Ureter (tissue), 1 donor: ENCODE measurements at regions not wholly inside any gene's neighbourhood (a gene's known extent, or its start where the extent isn't known, plus 50 kb on each side); places are given as distances from the start of the nearest gene placed in this dataset.
A peak's percentile ranks its signal among the peaks of the same experiment; 100 is the strongest.

Experiments
- DNase-seq: peaks from one replicate; pipeline ENCODE4 v3.0.0-alpha.2; 2020; ENCODE audit warnings: low spot score
- donor health status: DM: yes; HTN: yes; CAD: no.

- no peak for DNase-seq
Measured at GRCh38 chr3:66165660-66166059, 55.1 kb upstream of the SLC25A26 start.

GRCh38 chr3:66164155-66164554 is 56.6 kb upstream of the SLC25A26 start:
- DNase-seq = no peak

GRCh38 chr3:66163222-66163621 is 57.6 kb upstream of the SLC25A26 start:
- DNase-seq = no peak

GRCh38 chr3:66162766-66163165 is 58.0 kb upstream of the SLC25A26 start:
- no peak for DNase-seq

- DNase-seq = no peak
Measured at GRCh38 chr3:66158933-66159683, 61.7 kb upstream of the SLC25A26 start.

- no peak for DNase-seq
Measured at GRCh38 chr3:66154444-66154861, 66.3 kb upstream of the SLC25A26 start.

GRCh38 chr3:66153481-66154443 is 67.0 kb upstream of the SLC25A26 start:
- no peak for DNase-seq

- DNase-seq = no peak
Measured at GRCh38 chr3:66152336-66152735, 68.5 kb upstream of the SLC25A26 start.

- DNase-seq = no peak
Measured at GRCh38 chr3:66150977-66151376, 69.8 kb upstream of the SLC25A26 start.

GRCh38 chr3:66149269-66149668 is 71.5 kb upstream of the SLC25A26 start:
- no peak for DNase-seq

GRCh38 chr3:66145408-66145733 is 75.4 kb upstream of the SLC25A26 start:
- DNase-seq = no peak

- DNase-seq = no peak
Measured at GRCh38 chr3:66144568-66145407, 76.0 kb upstream of the SLC25A26 start.

- DNase-seq = no peak
Measured at GRCh38 chr3:66142079-66142478, 78.7 kb upstream of the SLC25A26 start.

- DNase-seq = no peak
Measured at GRCh38 chr3:66140743-66141372, 79.9 kb upstream of the SLC25A26 start.

- no peak for DNase-seq
Measured at GRCh38 chr3:66140106-66140505, 80.7 kb upstream of the SLC25A26 start.

- no peak for DNase-seq
Measured at GRCh38 chr3:66139415-66139814, 81.4 kb upstream of the SLC25A26 start.

GRCh38 chr3:66138336-66139313 is 82.2 kb upstream of the SLC25A26 start:
- peak; percentile 50 for DNase-seq

- DNase-seq = no peak
Measured at GRCh38 chr3:66136597-66136996, 84.2 kb upstream of the SLC25A26 start.

GRCh38 chr3:66133853-66134445 is 86.9 kb upstream of the SLC25A26 start:
- DNase-seq = no peak
